ENCODE measurements at regions not wholly inside any gene's neighbourhood (a gene's known extent, or its start where the extent isn't known, plus 50 kb on each side); places are given as distances from the start of the nearest gene placed in this dataset.

DNA sequence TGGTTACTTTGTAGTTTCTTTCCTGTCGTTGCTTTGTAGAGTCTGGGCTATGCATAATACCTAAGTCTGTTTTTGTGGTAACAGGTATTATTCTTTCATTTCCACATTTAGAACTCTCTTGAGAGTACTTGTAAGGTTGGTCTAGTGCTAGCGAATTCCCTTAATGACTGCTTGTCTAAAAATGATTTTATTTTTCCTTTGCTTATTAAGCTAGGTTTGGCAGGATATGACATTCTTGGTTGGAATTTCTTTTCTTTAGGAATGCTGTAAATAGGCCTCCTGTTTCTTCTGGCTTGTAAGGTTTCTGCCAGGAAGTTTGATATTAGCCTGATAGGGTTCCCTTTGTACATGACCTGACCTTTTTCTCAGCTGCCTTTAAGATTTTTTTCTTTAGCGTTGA lies 70.1 kb upstream of the SGO1 start:
- TF ChIP-seq POLR2AphosphoS5 (IDR thresholded peaks at IDR 0.05; ENCODE audit: low read depth, low read length) (no peak), YY1 (IDR thresholded peaks at IDR 0.05; ENCODE audit: extremely low read depth, insufficient replicate concordance, low read depth, low read length) (no peak)

All from HCT116 (cell line).